T follicular helper cell (primary cell): ENCODE measurements at regions not wholly inside any gene's neighbourhood (a gene's known extent, or its start where the extent isn't known, plus 50 kb on each side); places are given as distances from the start of the nearest gene placed in this dataset.
"Not testable (repeated sequence)": the region's sequence is repeated elsewhere in the genome, so short reads cannot be mapped to it uniquely, and the experiment has no call there.

Experiments
- DNase-seq: peaks from one replicate; pipeline ENCODE4 v3.0.0-alpha.2; 2020; ENCODE audit warnings: low read depth

- DNase-seq: no peak
These were observed 302.5 kb upstream of the UGT8 start for GRCh38 chr4:114296126-114296525.

DNA sequence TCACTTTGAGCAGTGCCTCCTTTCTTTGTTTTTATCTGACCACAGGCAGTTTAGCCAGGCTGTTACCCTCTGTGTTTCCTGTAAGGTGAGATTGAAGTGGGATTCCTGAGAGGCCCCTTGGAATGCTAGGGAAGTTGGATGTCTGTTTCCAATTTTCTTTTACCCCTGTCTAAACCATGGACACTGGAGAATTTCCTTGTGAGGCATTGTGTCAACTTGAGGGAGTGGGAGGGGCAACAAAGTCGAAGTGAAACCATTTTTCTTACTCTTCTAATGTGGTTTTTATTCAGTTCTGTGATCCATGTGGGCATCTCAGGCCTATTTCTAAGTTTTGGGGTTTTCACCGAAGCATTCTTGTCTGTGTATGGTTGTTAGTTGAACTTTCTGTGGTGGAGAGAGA lies 296.1 kb upstream of the UGT8 start:
- DNase-seq: no peak

- no peak for DNase-seq
These were observed 294.6 kb upstream of the UGT8 start for GRCh38 chr4:114304046-114304445.

- no peak for DNase-seq
These were observed 294.0 kb upstream of the UGT8 start for GRCh38 chr4:114304567-114304966.

- no peak for DNase-seq
These were observed 291.7 kb upstream of the UGT8 start for GRCh38 chr4:114306946-114307345.

- no peak for DNase-seq
These were observed 288.2 kb upstream of the UGT8 start for GRCh38 chr4:114310296-114310925.

GRCh38 chr4:114311787-114312186 lies 286.8 kb upstream of the UGT8 start:
- DNase-seq: no peak

- no peak for DNase-seq
These were observed 286.3 kb upstream of the UGT8 start for GRCh38 chr4:114312338-114312737.

- DNase-seq: no peak
These were observed 281.8 kb upstream of the UGT8 start for GRCh38 chr4:114316789-114317188.

DNA sequence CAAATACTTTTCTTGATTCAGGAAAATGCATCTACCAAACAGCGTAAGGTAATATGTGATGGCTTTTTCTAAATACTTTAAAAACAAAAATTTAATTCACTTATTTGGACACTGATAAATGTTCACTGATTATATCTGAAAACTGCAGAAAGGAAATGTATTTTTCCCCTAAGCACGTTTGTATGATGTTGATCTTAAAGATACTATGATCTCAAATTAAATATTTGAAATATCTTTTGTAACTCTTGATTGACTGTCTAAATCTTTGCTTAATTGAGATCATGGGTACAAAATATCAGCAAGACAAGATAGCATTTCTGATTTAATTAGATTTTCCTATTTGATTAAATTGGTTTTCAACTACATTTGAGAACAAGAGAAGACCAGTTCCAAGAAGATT lies 281.0 kb upstream of the UGT8 start:
- no peak for DNase-seq

DNA sequence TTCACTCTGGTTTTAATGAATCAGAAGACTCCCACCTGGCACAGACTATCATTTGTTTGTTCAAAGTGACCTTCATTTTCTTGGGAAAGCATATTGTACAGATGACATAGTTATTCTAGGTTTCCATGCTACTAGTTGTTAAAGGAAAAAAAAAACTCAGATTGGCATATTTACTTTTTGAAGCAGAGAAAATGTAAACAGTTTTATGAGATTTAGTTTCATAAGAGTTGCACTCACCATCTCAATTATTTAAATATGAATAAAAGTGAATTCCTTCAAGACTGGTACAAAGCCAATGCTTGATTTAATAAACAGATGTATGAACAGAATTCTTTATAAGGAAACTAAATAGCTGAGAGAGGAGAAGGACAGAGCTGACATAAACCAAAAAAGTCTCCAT lies 280.3 kb upstream of the UGT8 start:
- no peak for DNase-seq

DNA sequence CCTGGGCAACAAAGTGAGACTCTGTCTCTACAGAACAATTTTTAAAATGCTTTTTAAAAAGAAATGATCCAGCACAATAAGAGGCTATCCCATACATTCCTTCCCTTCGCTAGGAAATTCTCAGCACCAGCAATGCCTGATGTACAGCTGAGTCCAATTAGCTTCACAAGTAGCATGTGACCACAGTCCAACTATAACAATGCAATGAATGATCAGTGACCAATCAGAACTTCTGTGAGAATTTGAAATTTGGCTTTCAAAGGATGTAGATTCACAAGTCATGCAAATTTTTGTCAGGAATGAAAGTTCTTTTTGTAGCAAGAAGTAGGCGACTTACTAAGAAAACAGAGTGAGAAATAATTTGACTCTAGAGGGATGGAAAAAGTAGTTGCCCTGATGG lies 278.5 kb upstream of the UGT8 start:
- DNase-seq: no peak

GRCh38 chr4:114321366-114321765 lies 277.2 kb upstream of the UGT8 start:
- no peak for DNase-seq

- DNase-seq: no peak
These were observed 274.8 kb upstream of the UGT8 start for GRCh38 chr4:114323841-114324240.

DNA sequence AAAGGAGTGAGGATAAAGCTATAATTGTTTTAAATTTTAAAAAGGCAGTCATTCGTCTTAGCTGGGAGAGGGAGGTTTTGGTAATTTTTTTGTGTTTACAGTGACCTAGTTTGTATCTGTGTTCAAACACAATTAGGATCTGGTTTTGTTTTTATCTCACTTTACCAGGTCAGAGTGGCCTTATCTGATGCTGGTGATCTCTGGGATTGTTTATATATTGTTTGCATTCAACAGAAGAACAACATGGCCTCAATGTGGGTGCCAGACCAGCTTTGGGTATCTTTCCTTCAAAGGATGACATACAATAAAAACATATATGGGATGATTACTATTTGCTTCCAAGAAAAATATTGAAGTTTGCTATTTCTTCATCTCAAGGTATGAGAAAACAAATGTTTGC lies 272.2 kb upstream of the UGT8 start:
- DNase-seq: no peak

DNA sequence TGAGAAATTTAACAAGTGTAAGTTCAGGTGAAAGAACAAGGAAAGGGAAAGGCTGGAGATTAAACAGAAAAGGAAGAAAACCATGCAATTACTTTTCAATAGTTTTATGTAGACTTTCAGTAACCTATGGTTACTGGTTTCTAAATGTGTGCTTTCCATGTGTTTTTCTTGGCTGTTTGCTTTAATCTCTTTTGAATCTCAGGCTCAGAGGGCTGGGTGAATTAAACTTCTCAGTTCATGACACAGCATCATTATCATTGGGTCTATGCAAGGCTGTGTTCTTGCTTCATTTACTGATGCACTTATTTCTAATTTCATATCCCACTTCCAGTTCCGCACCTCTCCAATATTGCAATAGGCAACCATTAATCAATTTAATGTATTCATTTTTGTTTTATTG lies 266.5 kb upstream of the UGT8 start:
- no peak for DNase-seq

GRCh38 chr4:114334363-114334762 lies 264.2 kb upstream of the UGT8 start:
- DNase-seq: not testable (repeated sequence)

DNA sequence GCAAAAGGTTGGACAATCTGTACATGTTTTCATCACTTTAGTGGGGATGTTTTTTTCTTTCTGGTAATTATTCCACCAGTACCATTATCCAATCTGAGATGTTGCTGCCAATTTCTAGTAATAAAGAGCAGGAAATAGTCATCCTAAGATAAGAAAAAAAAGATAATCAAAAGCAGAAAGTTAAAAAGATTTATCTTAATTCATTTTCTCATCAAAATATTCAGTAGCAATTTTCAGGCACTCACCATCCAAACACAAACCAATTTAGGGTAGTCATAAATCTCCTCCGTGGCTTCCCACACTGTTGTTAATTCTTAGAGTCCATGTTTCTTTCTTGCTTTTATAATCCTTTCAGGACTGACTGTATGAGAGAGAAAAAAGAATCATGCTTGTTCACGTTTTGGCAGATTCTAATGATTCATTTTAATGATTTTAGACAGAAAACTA lies 263.7 kb upstream of the UGT8 start:
- DNase-seq: no peak

DNA sequence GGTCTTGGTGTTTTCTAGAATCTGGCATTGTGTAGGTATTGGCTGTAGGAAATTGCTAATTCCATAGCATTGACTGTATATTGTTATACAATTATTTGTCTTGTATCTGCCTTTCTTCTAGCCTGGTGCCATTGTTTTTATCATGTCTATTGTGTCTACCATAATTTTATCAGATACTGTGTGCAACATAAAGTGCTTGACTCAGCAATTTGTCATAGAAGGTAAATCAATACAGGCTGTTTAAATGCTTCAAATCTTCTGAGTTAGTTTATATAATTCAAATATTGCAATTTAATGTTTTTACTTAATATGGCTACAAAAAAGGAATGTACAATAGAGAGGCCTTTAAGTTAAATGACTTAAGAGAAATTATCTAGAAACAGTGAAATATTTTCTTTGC lies 263.3 kb upstream of the UGT8 start:
- no peak for DNase-seq

GRCh38 chr4:114343015-114343414 lies 255.6 kb upstream of the UGT8 start:
- DNase-seq: no peak

- no peak for DNase-seq
These were observed 248.9 kb upstream of the UGT8 start for GRCh38 chr4:114349543-114350175.

DNA sequence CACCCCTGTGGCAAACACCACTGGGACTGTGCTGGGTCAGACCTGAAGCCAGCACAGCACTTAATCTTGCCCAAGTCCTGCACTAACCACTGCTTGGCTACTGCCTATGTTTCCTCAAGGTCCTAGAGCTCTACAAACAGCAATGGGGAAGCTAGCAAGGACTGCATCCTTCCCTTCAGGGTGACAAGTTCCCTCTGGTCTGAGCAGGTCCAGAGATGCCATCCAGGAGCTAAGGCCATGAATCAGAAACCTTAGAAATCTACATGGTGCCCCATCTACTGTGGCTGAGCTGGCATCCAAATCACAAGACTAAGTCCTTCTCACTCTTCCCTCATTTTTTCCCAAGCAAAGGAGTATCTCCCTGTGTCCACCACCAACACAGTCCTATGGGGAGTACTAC lies 239.7 kb upstream of the UGT8 start:
- no peak for DNase-seq

DNA sequence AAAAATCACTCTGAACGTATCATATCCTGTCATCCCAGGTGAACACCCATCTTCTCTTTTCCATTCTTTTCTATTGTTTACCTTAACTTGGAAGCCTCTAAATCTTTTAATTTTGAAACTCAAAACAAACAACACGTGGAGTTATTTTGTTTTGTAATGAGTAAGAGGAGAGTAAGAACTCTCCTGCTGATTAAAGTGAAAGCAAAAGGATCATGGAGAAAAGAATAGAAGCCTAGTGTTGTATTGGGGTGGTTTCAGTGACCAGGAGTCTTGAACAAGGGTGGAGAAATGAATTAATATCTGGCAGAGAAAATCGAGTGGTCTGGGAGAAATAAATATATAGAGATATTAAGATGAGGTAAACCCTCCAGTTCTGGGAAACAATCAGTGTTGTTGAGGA lies 237.4 kb upstream of the UGT8 start:
- no peak for DNase-seq

- no peak for DNase-seq
These were observed 233.8 kb upstream of the UGT8 start for GRCh38 chr4:114364857-114365256.
